Ishikawa (cell line): ENCODE measurements at regions not wholly inside any gene's neighbourhood (a gene's known extent, or its start where the extent isn't known, plus 50 kb on each side); places are given as distances from the start of the nearest gene placed in this dataset.

ENCODE experiments used
- CEBPB ChIP-seq: IDR thresholded peaks from 2 replicates; pipeline ENCODE4 v1.6.1; 2012
- CREB1 ChIP-seq: IDR thresholded peaks from 2 replicates; pipeline ENCODE4 v1.6.1; 2012; ENCODE audit warnings: low read depth
- EGR1 ChIP-seq: IDR thresholded peaks from 2 replicates; pipeline ENCODE4 v1.6.1; 2012
- EP300 ChIP-seq: IDR thresholded peaks from 2 replicates; pipeline ENCODE4 v1.6.1; 2012; ENCODE audit warnings: borderline replicate concordance
- FOXM1 ChIP-seq: IDR thresholded peaks from 2 replicates; pipeline ENCODE4 v1.6.1; 2012; ENCODE audit warnings: low read depth, borderline replicate concordance
- NFIC ChIP-seq: IDR thresholded peaks from 2 replicates; pipeline ENCODE4 v1.6.1; 2012
- RAD21 ChIP-seq: IDR thresholded peaks from 2 replicates; pipeline ENCODE4 v1.6.1; 2012; ENCODE audit warnings: low read depth
- TAF1 ChIP-seq: IDR thresholded peaks from 2 replicates; pipeline ENCODE4 v1.6.1; 2012; ENCODE audit warnings: low read depth, mild to moderate bottlenecking
- TEAD4 ChIP-seq: IDR thresholded peaks from 2 replicates; pipeline ENCODE4 v1.6.1; 2012
- YY1 ChIP-seq: IDR thresholded peaks from 2 replicates; pipeline ENCODE4 v1.6.1; 2012; ENCODE audit warnings: low read depth
- ZBTB7A ChIP-seq: IDR thresholded peaks from 2 replicates; pipeline ENCODE4 v1.6.1; 2012; ENCODE audit warnings: low read depth
- TF ChIP-seq, protein P1 (sequence below): IDR thresholded peaks from 2 replicates; pipeline ENCODE4 v1.6.1; 2012; ENCODE audit warnings: low read depth, mild to moderate bottlenecking
- TF ChIP-seq, protein P2 (sequence below): IDR thresholded peaks from 2 replicates; pipeline ENCODE4 v1.6.1; 2012

- TF ChIP-seq, protein P1, sequence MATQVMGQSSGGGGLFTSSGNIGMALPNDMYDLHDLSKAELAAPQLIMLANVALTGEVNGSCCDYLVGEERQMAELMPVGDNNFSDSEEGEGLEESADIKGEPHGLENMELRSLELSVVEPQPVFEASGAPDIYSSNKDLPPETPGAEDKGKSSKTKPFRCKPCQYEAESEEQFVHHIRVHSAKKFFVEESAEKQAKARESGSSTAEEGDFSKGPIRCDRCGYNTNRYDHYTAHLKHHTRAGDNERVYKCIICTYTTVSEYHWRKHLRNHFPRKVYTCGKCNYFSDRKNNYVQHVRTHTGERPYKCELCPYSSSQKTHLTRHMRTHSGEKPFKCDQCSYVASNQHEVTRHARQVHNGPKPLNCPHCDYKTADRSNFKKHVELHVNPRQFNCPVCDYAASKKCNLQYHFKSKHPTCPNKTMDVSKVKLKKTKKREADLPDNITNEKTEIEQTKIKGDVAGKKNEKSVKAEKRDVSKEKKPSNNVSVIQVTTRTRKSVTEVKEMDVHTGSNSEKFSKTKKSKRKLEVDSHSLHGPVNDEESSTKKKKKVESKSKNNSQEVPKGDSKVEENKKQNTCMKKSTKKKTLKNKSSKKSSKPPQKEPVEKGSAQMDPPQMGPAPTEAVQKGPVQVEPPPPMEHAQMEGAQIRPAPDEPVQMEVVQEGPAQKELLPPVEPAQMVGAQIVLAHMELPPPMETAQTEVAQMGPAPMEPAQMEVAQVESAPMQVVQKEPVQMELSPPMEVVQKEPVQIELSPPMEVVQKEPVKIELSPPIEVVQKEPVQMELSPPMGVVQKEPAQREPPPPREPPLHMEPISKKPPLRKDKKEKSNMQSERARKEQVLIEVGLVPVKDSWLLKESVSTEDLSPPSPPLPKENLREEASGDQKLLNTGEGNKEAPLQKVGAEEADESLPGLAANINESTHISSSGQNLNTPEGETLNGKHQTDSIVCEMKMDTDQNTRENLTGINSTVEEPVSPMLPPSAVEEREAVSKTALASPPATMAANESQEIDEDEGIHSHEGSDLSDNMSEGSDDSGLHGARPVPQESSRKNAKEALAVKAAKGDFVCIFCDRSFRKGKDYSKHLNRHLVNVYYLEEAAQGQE: no peak
- no peak for TF ChIP-seq TAF1
- TF ChIP-seq EP300: no peak
- TF ChIP-seq, protein P2, sequence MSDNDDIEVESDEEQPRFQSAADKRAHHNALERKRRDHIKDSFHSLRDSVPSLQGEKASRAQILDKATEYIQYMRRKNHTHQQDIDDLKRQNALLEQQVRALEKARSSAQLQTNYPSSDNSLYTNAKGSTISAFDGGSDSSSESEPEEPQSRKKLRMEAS: no peak
- TF ChIP-seq CREB1: no peak
- TF ChIP-seq ZBTB7A: no peak
- TF ChIP-seq YY1: no peak
- TF ChIP-seq TEAD4: no peak
- TF ChIP-seq CEBPB: no peak
- no peak for TF ChIP-seq NFIC
- no peak for TF ChIP-seq RAD21
- no peak for TF ChIP-seq EGR1
- no peak for TF ChIP-seq FOXM1
Observed at GRCh38 chr9:105150991-105151685, 93.3 kb upstream of the SLC44A1 start.
